HG02973 (cell line): ENCODE measurements at regions not wholly inside any gene's neighbourhood (a gene's known extent, or its start where the extent isn't known, plus 50 kb on each side); places are given as distances from the start of the nearest gene placed in this dataset.

Experiments used
- ATAC-seq: cut with Tn5 transposase; IDR thresholded peaks from one replicate; pipeline ENCODE4 v1.9.1; 2021; ENCODE audit warnings: moderate library complexity; ENCODE audit not compliant: unreplicated experiment

DNA sequence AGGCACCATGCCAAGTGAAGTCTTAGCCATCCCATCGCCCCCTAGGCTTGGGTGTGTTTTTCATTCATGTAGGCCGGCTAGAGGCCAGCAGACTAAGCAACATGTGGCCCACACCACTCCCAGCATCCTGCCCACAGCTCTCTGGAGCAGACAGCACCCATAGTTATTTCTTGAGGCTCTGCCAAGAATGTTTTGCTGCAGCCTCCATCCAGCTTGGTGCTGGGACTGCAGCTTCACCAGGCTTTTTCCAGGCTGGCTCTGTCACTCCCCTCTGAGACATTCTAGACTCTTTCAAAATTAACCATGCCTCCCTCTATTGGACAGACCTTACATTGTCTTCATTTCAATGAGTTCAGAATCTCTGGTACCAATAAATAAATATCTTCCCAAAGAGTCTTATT, 104.2 kb downstream of the DUSP10 start:
- no peak for ATAC-seq

DNA sequence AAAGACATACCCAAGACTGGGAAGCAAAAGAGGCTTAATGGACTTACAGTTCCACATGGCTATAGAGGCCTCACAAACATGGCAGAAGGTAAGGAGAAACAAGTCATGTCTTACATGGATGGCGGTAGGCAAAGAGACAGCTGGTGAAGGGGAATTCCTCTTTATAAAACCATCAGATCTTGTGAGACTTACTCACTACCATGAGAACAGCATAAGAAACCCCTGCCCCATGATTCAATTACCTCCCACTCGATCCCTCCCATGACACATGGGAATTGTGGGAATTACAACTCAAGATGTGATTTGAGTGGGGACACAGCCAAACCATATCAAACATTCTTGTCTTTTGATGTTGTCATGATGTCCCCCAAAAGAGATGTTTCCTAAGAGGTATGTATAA, 103.3 kb downstream of the DUSP10 start:
- ATAC-seq: no peak

DNA sequence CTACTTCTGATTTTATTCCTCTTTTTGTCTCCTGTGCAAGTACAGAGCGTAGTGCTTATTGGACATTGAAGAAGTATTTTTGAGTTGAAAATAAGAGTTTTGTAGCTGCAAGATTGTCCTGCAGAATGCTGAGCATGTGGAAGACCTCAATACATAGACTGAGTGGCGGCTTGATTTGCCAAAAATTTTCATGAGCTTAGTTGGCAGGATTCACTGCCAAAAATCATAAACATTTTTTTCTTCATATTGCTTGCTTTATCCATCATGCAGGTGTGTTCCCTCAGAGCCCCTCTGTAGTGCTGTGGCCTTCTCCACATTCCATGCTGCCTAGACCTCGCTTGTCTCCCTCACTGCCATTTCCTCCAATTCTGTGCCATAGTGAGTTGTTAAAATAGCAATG, 100.1 kb downstream of the DUSP10 start:
- ATAC-seq: no peak

DNA sequence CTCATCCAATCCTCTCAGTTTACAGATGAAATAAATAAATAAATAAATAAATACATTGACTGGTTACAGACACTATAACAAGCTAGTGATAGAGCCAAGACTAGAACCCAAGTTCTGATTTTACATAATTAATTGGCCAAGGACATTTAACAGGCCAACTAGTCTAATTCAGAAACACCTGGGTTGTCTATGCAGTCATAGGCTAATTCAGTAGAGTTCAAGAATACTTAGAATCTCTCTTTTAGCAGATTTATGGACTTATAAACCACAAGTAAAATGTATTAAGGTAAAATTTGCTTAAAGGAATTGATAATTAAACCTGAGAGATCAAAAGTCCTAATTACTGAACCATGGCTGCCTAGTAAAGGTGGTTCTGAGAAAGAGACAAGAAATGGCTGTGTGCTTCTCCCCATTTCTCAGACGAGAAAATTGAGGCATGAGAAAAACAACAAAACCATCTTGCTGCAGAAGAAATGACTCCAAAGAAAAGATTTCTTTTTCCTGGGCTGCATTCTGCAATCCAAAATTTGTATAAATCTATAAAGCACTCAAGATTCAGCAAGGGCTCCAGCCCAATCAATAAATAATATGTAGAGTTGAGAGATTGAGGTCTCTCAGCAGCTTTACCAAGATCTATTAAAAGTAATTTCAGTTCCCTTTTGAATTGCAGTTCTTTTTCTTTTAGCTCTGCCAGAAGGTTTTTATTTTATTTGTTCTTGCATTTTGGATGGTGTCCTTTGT, 98.3 kb downstream of the DUSP10 start:
- peak; percentile 61 for ATAC-seq

DNA sequence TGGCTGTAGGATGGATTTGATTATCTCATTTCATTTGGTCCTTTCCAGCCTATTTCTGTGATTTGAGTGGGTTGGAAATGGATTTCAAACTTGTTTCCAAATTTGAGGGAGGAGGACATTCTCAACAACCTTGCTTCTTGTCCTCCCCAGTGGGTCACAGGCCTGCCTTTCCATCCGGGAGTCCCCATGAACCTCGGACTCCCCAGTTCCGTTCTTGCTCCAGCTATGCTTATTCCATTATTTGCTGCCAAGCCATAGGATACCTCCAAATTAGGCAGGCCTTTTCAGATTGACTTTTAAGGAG, 97.8 kb downstream of the DUSP10 start:
- ATAC-seq: peak; percentile 6

DNA sequence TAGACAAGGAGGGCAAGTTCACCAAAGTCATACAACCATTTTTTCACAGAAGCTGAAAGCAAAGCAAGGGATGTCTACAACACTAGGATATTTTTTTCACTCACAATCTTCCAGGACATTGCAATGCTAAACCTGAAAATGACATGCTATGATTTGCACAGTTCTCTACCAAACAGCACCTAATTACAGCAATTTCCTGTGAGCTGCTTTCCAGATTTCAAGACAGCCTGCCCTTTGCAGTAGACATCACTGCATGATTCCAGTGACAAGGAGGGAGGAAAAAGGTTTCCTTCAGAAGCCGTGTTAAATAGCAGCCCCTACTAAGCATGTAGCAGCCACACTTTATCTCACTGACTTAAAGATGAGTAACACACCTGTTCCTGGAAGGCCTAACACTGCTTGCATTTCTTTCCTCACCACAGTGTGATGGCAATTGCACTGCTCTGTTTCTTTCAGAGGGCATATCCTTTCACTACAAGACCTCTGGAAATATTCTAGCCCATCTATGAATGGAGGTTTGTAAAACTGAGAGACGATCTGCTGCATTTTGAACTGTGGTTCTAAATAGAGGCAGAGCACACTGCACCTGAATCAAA, 97.1 kb downstream of the DUSP10 start:
- no peak for ATAC-seq

DNA sequence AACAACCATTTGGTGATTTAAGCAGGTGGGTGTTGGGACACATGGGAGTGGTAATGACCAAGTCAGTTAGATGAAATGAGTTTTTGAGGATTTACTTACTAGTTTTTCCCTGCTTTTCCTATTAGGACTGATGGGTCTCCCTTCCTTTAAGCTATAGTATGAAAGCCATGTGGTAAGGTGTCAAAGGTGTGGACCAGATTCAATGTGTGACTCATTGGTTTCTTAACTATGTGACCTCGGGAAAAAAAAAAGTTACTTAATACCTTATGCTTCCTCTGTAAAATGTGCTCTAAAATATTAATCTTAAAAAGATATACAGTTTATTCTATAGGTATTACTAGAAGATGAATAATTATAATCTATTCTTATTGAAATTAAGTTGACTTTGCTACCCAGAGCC, 93.7 kb downstream of the DUSP10 start:
- no peak for ATAC-seq
